CD14-positive monocyte (primary cell): ENCODE measurements at regions not wholly inside any gene's neighbourhood (a gene's known extent, or its start where the extent isn't known, plus 50 kb on each side); places are given as distances from the start of the nearest gene placed in this dataset.
"Not testable (repeated sequence)": the region's sequence is repeated elsewhere in the genome, so short reads cannot be mapped to it uniquely, and the experiment has no call there.

Source experiments
- DNase-seq, 3 donors: peaks; one replicate each; pipeline ENCODE4 v3.0.0-alpha.2; 2011 to 2022
- H2AFZ ChIP-seq: 2 replicates; pipeline ENCODE4 v1.6.0; 2012; ENCODE audit warnings: mild to moderate bottlenecking, low read depth, low read length, inconsistent platforms; ENCODE audit not compliant: insufficient read depth, poor library complexity, severe bottlenecking
- H3K27ac ChIP-seq, 2 donors: 1 replicate in 1 of 2; 2 replicates in 1 of 2; pipeline ENCODE4 v1.5.1; 2012 to 2013; ENCODE audit warnings: low read length in 2 of 2, control low read depth in 1 of 2, inconsistent platforms in 1 of 2, low read depth in 1 of 2, mild to moderate bottlenecking in 1 of 2
- H3K27me3 ChIP-seq, 2 donors: one replicate each; pipeline versions ENCODE4 v1.6.0 to v1.6.1; 2011 to 2013; ENCODE audit warnings: low read length in 2 of 2; ENCODE audit not compliant: control insufficient read depth in 2 of 2, insufficient read depth in 2 of 2
- H3K36me3 ChIP-seq, 2 donors: replicated peaks in 1 of 2; 1 replicate in 1 of 2; 2 replicates in 1 of 2; pipeline versions ENCODE4 v1.5.1 to v1.6.1; 2012 to 2013; ENCODE audit warnings: low read length in 2 of 2, control low read depth in 1 of 2, inconsistent platforms in 1 of 2, mild to moderate bottlenecking in 1 of 2; ENCODE audit not compliant: insufficient read depth in 2 of 2, control insufficient read depth in 1 of 2
- H3K4me1 ChIP-seq, 2 donors: 1 replicate in 1 of 2; 2 replicates in 1 of 2; pipeline versions ENCODE4 v1.5.1 to v1.6.1; 2012 to 2013; ENCODE audit warnings: low read length in 2 of 2, control low read depth in 1 of 2, inconsistent platforms in 1 of 2, mild to moderate bottlenecking in 1 of 2, moderate library complexity in 1 of 2; ENCODE audit not compliant: insufficient read depth in 2 of 2, control insufficient read depth in 1 of 2
- H3K4me2 ChIP-seq: replicated peaks from 2 replicates; pipeline ENCODE3; 2012; ENCODE audit warnings: low read length, moderate library complexity, mild to moderate bottlenecking; ENCODE audit not compliant: poor library complexity, severe bottlenecking; ENCODE audit errors: extremely low read depth
- H3K4me3 ChIP-seq, 3 experiments: fragments of 200-600 bp in 1 of 3; sonication (generic) in 1 of 3; replicated peaks in 1 of 3; 1 replicate in 2 of 3; 2 replicates in 1 of 3; pipeline ENCODE4 v1.5.1; 2011 to 2013; ENCODE audit warnings: low read length in 3 of 3, mild to moderate bottlenecking in 3 of 3, control low read depth in 2 of 3, low read depth in 2 of 3, inconsistent platforms in 1 of 3, moderate library complexity in 1 of 3
- H3K79me2 ChIP-seq: 2 replicates; pipeline ENCODE4 v1.6.0; 2012; ENCODE audit warnings: mild to moderate bottlenecking, control low read depth, inconsistent platforms, low read length, moderate library complexity; ENCODE audit not compliant: insufficient read depth
- H3K9ac ChIP-seq: 2 replicates; pipeline ENCODE4 v1.6.0; 2017; ENCODE audit warnings: low read length, mild to moderate bottlenecking; ENCODE audit not compliant: insufficient read depth, poor library complexity, severe bottlenecking
- H3K9me3 ChIP-seq, 2 donors: replicated peaks in 1 of 2; 1 replicate in 1 of 2; 2 replicates in 1 of 2; pipeline versions ENCODE4 v1.5.1 to v1.6.1; 2012 to 2013; ENCODE audit warnings: low read length in 2 of 2, control low read depth in 1 of 2; ENCODE audit not compliant: control insufficient read depth in 1 of 2, insufficient read depth in 1 of 2
- H4K20me1 ChIP-seq: 2 replicates; pipeline ENCODE4 v1.6.0; 2012; ENCODE audit warnings: mild to moderate bottlenecking, low read length, control low read depth, moderate library complexity; ENCODE audit not compliant: insufficient read depth
- H3K27ac Mint-ChIP-seq, 7 donors: one replicate each; pipeline ENCODE4 v1.8.0; 2020; ENCODE audit warnings: mild to moderate bottlenecking in 7 of 7, mixed read lengths in 7 of 7, moderate library complexity in 6 of 7, inconsistent platforms in 2 of 7
- H3K27me3 Mint-ChIP-seq, 3 donors: one replicate each; pipeline ENCODE4 v1.8.0; 2021 to 2022; ENCODE audit warnings: low read depth in 3 of 3, mild to moderate bottlenecking in 3 of 3, mixed read lengths in 3 of 3, moderate library complexity in 3 of 3, inconsistent platforms in 1 of 3
- H3K36me3 Mint-ChIP-seq, 2 donors: one replicate each; pipeline ENCODE4 v1.8.0; 2020; ENCODE audit warnings: mixed read lengths in 2 of 2, inconsistent platforms in 1 of 2, mild to moderate bottlenecking in 1 of 2
- H3K4me1 Mint-ChIP-seq: one replicate; pipeline ENCODE4 v1.8.0; 2020; ENCODE audit warnings: mild to moderate bottlenecking, mixed read lengths
- H3K4me3 Mint-ChIP-seq, 2 donors: one replicate each; pipeline ENCODE4 v1.8.0; 2020; ENCODE audit warnings: mild to moderate bottlenecking in 2 of 2, mixed read lengths in 2 of 2, moderate library complexity in 1 of 2
- H3K9me3 Mint-ChIP-seq, 7 donors: one replicate each; pipeline ENCODE4 v1.8.0; 2020 to 2022; ENCODE audit warnings: mixed read lengths in 7 of 7, mild to moderate bottlenecking in 6 of 7, moderate library complexity in 6 of 7, inconsistent platforms in 2 of 7
- WGBS: methylation state at CpG from one replicate; pipeline ENCODE4 v1.1.5; 2013; ENCODE audit warnings: missing lambda C conversion rate; ENCODE audit not compliant: insufficient coverage; 5-methylcytosine and 5-hydroxymethylcytosine counted together
- intact Hi-C, 2 donors: fragments of 100-400 bp; cut with micrococcal nuclease; formaldehyde crosslinking; loops; one replicate each; pipeline versions ENCODE4 v1.15.0 to v1.15.1; 2023

DNA sequence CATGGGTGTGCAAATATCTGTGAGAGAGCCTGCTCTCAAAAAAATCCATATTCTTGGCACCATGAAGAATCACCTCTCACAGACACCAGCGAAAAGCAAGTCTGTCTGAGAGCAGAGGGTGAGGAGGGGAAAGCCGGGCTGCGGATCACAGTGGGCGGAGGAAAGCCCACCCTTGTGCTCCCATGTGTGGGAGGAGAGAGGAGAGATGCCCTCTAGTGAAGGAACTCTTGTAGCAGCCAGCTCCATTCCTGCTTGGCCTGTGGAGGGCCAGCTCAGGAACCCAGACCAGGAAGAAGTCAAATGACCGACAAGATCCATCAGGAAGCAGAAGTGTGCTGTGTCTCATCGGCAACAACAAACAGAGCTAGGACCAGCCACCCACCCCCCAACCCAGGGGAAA is 321.7 kb upstream of the PLGLB1 start:
- no CpG with 5 or more reads among the region's 6 CpGs for WGBS
- H3K27ac Mint-ChIP-seq, H3K4me3 Mint-ChIP-seq, H3K4me1 ChIP-seq, H3K4me3 ChIP-seq, H3K9me3 ChIP-seq, H3K36me3 Mint-ChIP-seq, H3K9me3 Mint-ChIP-seq, DNase-seq, H3K27me3 ChIP-seq, H3K27ac ChIP-seq, H3K79me2 ChIP-seq, H3K4me2 ChIP-seq, H3K4me1 Mint-ChIP-seq, H2AFZ ChIP-seq, H3K27me3 Mint-ChIP-seq, H4K20me1 ChIP-seq, H3K9ac ChIP-seq, H3K36me3 ChIP-seq, intact Hi-C loops: not testable (repeated sequence)

DNA sequence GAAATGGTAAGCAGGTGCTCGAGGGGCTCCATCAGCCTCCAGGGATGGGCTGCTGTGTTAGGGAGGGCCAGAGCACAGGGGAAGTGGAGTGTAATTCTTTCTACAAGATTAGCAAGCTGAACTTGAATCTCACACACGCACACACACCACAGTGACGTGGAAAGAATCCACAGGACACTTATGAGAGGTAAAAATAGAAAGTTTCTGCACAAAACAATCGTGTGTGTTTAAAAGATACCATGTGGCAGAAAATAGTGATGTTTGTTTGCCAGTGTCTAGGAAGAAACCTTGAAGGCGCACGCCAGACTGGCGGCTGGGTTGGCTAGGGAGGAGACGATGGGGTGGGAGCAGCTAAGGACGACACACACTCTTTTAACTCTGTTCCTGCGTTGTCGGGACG is 323.6 kb upstream of the PLGLB1 start:
- H3K4me1 Mint-ChIP-seq, H3K9ac ChIP-seq, DNase-seq, H4K20me1 ChIP-seq, H3K4me3 ChIP-seq, H3K36me3 ChIP-seq, intact Hi-C loops, H3K27me3 ChIP-seq, H3K9me3 Mint-ChIP-seq, H3K27ac Mint-ChIP-seq, H3K9me3 ChIP-seq, H3K4me1 ChIP-seq, H3K27me3 Mint-ChIP-seq, H2AFZ ChIP-seq, H3K79me2 ChIP-seq, H3K4me3 Mint-ChIP-seq, H3K27ac ChIP-seq, H3K36me3 Mint-ChIP-seq, H3K4me2 ChIP-seq: not testable (repeated sequence)
- no CpG with 5 or more reads among the region's 12 CpGs for WGBS

DNA sequence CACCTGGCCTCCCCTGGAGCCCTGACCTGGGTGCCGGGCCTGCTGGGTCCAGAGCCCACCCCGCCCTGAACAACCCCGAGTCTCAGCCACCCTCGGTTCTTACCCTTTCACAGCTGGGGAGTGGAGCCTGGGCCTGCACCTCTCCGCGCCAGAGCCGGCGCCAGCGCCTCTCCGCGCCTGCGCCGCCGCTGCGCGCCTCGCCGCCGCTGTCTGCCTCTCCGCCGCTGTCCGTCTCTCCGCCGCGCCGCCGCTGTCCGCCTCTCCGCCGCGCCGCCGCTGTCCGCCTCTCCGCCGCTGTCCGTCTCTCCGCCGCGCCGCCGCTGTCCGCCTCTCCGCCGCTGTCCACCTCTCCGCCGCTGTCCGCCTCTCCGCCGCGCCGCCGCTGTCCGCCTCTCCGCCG is 326.9 kb upstream of the PLGLB1 start:
- H3K79me2 ChIP-seq, H3K9ac ChIP-seq, H3K27ac Mint-ChIP-seq, H3K4me3 Mint-ChIP-seq, DNase-seq, H3K9me3 Mint-ChIP-seq, H3K36me3 ChIP-seq, H3K27me3 ChIP-seq, H3K36me3 Mint-ChIP-seq, H3K27ac ChIP-seq, H2AFZ ChIP-seq, H3K4me2 ChIP-seq, H3K4me1 ChIP-seq, H3K4me1 Mint-ChIP-seq, H3K9me3 ChIP-seq, intact Hi-C loops, H3K4me3 ChIP-seq, H4K20me1 ChIP-seq, H3K27me3 Mint-ChIP-seq: not testable (repeated sequence)
- no CpG with 5 or more reads among the region's 56 CpGs for WGBS

DNA sequence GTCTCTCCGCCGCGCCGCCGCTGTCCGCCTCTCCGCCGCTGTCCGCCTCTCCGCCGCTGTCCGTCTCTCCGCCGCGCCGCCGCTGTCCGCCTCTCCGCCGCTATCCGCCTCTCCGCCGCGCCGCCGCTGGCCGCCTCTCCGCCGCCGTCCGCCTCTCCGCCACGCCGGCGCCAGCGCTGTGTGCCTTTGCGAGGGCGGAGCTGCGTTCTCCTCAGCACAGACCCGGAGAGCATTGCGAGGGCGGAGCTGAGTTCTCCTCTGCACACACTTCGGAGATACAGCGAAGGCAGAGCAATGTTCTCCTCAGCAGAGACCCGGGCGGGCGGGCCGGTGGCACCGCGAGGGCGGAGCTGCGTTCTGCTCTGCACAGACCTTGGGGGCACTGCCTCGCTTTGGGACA is 327.4 kb upstream of the PLGLB1 start:
- H3K9ac ChIP-seq, H3K4me1 Mint-ChIP-seq, H3K27me3 Mint-ChIP-seq, H3K4me3 Mint-ChIP-seq, H4K20me1 ChIP-seq, H2AFZ ChIP-seq, H3K9me3 ChIP-seq, H3K27me3 ChIP-seq, DNase-seq, H3K79me2 ChIP-seq, H3K36me3 Mint-ChIP-seq, H3K4me2 ChIP-seq, H3K27ac ChIP-seq, H3K4me1 ChIP-seq, H3K27ac Mint-ChIP-seq, H3K9me3 Mint-ChIP-seq, H3K36me3 ChIP-seq, intact Hi-C loops, H3K4me3 ChIP-seq: not testable (repeated sequence)
- no CpG with 5 or more reads among the region's 53 CpGs for WGBS
